Activated CD4-positive, alpha-beta T cell treated with anti-CD3 and anti-CD28 coated beads, Interleukin-2, Interleukin-4, amounts not matched to agents 100 ng/mL and 50 ng/mL, durations not matched to agents 16 hours and 8 hours (primary cell): ENCODE measurements at regions not wholly inside any gene's neighbourhood (a gene's known extent, or its start where the extent isn't known, plus 50 kb on each side); places are given as distances from the start of the nearest gene placed in this dataset.
"Not testable (repeated sequence)": the region's sequence is repeated elsewhere in the genome, so short reads cannot be mapped to it uniquely, and the experiment has no call there.

Experiments used
- DNase-seq: peaks from one replicate; pipeline ENCODE4 v3.0.0-alpha.2; 2020; ENCODE audit warnings: low spot score

DNA sequence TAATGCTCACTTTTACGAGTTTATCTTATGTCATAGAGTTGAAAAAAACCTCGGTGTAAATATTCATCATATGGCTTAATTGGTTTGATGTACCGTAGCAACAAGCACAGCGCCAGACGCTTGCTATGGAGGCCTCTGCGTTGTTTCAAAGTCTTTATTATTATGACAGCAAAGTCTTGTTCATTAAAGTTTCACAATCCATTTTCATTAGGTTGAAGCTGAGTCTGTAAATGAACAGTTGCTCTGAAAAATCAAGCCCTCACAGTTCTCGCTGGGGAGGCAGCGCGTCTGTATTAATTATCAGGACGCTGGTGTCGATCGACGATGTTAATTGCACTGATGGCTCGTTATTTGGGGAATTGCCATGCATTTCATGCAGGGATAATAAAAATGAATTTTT lies 185.6 kb downstream of the INSC start:
- no peak for DNase-seq

DNA sequence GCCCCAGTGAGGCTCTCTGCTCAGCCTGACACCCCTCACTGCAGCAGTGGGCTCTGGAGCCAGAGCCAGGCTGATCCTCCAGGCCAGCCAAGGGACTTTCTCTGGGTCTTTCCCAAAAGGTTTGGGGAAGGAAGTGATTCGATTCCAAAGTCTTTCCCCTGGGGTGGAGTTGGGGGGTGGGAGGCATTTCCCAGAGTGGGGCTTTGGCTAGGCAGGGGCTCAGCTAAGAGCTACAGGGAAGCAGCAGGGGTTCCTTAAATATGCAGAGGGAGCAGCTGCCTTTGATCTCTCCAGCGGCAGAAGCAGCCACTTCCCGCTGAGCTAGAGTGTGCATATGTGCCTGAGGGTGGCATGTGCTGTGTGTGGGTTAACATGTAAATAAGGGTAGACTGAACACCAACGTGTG lies 192.9 kb downstream of the INSC start:
- DNase-seq, result no peak

DNA sequence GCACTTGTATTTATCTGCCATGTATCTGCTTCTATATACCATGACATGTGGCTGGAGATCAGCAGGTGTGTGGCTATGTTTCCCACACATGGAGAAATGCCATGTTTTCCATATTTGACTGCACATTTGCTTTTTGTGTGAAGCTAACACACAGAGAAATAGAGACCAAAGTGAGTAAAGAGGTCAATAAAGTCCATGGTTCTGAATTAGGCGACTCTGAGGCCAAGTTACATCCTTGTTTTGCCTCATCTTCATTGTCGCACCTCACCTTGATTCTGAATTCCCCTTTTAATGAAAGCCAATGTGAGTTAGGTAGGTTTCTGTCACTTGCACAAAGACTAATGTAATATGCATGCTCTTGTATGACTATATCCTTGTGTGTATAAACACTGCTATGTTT lies 194.1 kb downstream of the INSC start:
- no peak for DNase-seq

DNA sequence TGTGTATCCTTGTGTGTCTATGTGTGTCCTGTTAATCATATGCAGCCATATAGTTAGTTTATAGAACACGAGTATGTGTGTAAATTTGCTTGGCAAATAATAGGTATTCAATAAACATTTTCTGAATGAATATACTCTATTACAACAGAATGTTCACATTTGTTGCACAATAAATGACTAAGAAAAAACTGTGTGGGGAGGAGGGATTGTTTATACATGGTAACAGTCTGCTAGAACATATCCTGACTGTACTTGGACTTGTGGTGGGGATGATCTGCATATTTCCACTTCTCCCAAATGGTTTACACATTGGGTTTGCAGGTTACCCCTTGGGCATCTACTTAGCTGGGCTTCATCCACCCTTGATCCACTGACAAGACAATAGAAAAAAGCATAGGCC lies 194.6 kb downstream of the INSC start:
- DNase-seq, result no peak

DNA sequence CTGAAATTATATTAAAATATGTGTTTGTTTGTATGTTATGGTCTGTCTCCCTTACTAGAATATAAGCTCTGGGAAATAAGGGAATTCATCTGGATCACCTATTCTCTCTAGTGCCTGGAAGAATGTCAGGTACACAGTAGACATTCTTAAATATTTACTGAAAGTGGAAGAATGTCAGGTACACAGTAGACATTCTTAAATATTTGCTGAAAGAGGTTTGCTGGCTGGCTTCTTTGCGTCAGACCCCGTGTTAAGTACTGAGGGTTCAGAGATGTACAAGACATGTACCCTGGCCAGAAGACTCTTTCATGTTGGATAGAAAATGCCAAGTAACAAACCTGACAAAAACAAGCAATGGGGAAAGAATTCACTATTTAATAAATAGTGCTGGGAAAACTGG lies 199.1 kb downstream of the INSC start:
- no peak for DNase-seq

DNA sequence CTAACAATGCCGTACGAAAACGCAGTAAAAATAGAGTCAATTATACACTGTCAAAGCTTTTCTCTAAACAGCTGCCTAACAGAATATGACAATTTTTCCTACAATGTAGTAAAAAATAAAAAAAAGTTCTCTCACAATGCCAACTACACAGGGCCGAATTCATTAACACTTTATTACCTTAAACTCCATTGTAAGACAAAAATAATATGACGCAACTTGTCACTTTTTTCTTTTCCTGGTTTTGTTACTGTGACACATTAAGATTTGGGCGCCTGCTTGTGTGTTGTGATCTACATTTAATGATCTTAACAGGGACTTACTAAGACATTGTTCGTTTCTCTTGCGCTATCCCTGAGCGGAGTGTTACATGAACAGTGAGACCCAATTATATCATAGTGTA lies 204.1 kb downstream of the INSC start:
- DNase-seq, result no peak

DNA sequence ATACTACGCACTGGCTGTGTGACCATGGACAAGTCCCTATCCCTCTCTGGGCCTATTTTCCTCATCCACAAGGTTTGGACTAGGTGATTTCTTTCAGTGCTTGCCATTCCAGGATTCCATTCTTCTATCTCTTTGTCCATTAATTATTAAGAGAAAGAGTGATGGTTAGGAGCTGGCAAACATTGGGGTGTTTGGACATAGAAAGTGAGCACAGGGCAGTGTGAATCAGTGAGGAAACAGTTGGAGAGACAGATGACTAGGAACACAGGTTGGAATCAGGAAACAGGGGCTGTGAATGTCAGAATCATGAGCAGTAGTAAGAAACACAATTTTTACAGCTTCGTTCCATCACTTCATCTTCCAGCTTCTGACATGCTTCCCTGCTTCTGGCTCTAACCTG lies 211.8 kb downstream of the INSC start:
- no peak for DNase-seq

DNA sequence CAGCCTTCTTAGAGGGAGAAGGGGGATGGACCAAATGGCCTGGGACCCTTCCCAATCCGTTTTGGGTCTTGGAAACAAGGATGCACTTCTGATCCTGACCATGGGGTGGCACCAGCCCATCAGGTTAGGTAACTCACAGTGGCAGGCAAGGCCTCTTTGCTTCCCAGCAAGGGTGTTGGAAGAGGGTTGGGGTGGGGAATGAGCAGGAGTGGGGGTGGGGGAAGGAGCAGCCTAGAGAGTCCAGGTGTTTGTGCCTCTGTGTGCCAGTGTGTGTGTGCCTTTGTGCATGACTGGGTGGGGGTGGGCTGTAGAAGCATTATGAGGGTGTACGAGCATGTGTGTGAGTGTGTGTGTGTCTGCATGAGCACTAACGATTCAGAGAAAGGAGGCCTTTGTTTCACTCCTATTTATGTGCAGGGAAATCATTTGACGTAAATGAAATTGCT lies 213.1 kb downstream of the INSC start:
- DNase-seq, result no peak

DNA sequence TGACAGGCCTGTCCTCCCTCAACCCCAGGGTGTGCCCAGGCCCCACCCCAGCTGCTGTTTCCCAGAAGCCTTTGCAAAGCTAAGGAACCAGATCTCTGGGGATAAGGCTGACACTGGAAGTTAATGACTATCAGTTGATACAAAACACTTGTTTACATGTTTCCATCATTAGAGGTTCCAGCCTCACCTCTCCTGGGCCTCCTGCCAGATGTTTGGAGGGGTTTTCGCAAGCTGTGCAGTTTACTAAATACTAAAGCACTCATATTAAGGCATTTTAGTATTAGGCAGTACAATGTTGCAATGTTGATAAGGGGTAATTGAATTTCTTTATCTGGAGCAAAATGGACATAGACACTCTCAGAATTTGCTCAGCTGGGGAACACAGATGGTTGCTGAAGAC lies 218.7 kb downstream of the INSC start:
- no peak for DNase-seq

DNA sequence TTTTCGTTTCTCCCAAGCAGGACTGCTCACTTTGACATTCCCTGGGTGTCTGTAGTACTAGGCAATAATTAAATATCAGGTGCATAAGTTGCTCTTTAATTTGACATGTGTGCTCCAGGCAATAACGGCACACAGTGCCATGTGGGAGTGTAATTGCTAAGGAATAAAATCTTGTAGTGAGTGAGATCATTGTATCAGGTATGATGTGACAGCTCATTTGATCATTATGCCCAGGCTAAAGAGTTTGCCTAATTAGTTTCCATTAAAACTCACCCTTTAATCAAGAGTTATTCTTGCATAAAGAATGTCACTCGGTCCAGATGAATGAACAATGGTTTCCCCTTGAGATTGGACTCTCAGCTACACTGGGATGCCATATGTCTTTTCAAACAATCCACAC lies 220.0 kb downstream of the INSC start:
- no peak for DNase-seq

DNA sequence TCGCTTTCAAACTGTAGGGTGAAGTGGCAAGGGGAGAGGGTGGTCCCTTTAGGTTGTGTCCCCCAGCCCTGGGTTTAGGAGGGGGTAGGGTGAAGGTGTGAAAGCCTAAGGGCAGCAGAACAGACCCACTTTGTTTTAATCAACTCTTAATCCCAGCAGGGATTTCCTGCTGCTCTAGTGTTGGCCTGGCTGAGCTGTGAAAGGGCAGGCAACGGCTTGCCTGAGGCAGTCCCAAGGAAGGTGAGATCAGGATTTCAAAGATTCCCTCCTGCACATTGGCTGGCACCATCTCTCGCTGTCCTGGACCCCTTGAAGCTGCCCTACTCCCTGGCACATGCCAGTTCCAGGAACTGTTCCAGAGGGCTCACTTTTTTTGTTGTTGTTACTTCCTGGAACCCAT lies 221.3 kb downstream of the INSC start:
- no peak for DNase-seq

DNA sequence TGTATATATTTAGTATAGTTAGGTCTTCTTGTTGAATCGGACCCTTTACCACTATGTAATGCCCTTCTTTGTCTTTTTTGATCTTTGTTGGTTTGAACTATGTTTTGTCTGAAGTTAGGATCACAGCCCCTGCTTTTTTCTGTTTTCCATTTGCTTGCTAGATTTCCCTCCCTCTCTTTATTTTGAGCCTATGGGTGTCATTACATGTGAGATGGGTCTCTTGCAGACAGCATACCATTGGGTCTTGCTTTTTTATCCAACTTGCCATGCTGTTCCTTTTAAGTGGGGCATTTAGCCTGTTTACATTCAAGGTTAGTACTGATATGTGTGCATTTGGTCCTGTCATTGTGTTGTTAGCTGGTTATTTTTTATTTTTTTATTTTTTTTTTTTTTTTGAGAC lies 224.6 kb downstream of the INSC start:
- no peak for DNase-seq

DNA sequence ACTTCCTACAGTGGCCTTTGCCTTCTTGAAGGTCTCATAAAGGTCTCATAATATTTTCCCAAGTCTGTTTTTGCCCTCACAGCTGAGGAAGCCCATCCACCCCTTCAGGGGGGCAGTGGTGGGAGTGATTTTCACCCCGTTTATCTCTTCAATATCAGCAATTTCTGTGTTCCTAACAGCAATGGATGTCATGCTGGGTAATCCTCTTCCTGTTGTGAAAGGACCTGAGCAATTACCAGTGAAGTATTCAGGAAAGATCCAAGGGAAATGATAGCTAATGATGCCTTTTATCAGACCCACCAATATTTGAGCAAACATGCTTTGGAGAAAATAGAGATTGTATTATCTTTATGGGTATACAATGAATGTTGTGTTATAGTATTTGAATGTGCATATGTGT lies 226.9 kb downstream of the INSC start:
- DNase-seq, result no peak

DNA sequence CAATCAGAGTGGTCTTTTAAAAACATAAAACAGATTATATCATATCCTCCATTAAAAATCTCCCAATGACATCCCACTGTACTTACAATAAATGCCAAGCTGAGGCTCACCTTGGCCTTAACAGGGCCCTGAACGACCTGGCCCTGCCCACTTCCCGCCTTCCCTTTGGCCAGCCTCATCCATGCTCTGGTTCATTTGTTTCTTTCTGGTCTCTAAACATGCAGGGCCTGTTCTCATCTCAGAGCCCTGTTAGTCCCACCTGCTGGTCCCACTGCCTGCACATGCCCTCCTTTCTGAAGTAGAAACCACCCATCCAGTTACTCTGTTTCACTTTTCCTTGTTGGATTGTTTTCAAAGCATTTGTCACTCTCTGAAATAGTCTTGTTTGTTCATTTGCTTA lies 227.4 kb downstream of the INSC start:
- DNase-seq, result no peak

DNA sequence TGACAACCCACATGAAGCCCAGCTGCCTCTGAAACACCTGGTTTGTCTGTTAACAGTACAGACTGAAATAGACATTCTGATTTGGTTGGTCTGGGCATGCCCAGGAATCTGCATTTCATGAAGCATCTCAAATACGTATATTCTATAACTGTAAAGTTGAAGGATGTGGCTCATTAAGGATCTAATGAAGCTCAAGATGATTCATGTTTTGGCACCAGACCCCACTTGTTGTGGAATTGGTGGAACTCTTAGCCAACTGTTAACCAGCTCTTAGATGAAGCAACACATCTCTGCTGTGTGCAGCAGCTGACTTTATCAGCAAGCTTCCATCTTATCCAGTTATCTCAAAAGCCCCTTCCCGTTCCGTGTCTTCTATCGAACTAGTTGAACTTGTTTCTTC lies 232.2 kb downstream of the INSC start:
- no peak for DNase-seq

DNA sequence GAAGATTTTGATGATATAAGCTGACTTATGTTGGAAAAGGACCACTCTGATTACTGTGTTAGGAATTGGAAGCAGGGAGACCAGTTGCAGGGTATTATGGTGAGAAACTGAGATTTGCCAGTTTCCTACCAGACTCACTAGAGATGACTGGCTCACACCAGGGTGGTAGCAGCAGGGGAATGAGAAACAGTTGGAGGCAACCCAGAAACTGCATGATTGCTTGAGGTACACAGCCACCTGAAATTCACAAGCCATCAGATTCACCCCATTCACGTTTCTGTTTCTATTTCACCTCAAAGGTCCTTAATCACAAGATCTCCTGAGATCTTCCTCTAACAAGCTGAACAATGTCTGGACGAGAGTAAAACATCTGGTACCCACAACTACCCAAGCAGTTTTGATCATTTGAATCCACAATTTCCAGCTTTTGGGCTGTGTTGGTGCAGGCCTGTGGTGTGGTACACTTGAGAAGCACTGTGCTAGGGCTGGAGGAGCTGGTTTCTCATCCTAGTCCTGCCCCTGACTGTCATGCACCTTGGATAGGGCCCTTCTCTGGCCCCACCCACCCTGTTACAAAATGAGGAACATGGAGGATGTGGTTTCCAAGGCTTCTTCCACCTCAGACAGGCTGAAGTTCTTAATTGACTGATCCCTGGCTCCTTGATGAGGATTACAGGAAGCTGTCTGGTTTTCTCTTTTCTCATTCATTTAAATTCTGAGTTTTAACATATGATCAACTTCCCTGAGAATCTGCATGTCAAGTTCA lies 233.4 kb downstream of the INSC start:
- no peak for DNase-seq

DNA sequence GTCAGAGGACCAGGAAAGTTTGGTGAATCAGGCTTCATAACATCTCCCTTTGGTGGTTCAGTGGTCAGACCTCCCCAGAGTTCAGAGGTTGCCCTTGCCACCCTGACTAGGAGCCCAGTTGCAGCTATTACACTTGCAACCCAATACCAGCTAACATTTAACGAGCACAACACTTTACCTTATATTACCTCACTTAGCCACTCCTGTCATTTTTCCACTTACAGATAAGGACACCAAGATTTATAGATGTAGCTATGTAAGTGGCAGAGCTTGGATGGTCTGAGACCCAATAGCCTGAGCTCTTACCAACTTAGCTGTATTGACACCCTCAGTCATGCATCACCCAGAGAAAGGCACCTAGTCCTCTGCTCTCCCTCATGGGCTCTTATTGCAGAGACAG lies 234.7 kb downstream of the INSC start:
- no peak for DNase-seq

DNA sequence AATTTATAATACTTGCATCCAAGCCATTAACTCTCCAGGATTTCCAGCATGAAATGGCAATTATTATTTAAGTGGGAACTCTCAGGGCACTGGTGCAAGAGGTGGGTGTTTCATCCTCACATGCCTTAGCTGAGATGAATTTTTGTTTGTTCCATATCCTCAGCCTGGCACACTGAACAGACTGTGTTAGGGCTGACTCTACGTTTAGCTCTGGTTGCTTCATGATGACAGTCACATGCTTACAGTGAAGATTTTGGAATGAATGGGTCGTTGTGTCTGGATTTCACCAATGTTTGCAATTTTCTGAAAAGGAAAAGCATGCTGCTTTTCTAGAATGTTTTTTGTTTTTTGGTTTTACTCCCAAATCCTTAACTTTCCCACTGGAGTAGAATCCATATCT lies 246.6 kb downstream of the INSC start:
- no peak for DNase-seq

DNA sequence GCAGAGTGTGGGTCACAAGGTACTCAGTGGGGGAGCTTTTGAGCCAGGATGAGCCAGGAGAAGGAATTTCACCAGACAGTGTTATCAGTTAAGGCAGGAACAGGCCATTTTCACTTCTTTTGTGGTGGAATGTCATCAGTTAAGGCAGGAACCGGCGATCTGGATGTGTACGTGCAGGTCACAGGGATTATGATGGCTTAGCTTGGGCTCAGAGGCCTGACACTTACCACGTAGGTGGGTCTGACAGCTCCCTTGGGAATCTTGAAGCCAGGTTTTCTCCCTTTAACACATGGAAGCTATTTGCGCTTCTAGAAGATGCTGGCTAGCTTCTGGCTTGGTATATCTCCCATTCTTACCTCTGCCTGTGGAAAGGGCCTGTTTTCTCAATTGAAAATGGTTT lies 250.6 kb downstream of the INSC start:
- not testable (repeated sequence) for DNase-seq

DNA sequence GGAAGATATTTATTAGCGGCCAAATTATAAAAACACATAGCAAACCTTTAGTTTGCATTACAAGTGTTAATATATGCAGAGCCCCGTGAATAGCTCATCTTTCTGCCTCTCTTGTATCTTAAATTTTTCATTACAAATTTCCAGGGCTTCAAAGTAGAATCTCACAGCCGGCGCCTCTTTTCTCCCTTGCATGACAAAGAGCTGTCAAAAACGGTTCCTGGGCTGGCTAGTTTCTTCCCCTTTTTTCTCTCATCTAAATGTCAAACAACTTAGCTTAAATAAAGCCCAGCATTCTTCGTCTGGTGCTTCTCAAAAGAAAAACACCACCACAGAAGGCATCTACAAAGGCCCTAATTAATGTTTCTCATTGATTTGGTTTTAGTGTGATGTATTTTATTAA lies 253.0 kb downstream of the INSC start:
- no peak for DNase-seq

DNA sequence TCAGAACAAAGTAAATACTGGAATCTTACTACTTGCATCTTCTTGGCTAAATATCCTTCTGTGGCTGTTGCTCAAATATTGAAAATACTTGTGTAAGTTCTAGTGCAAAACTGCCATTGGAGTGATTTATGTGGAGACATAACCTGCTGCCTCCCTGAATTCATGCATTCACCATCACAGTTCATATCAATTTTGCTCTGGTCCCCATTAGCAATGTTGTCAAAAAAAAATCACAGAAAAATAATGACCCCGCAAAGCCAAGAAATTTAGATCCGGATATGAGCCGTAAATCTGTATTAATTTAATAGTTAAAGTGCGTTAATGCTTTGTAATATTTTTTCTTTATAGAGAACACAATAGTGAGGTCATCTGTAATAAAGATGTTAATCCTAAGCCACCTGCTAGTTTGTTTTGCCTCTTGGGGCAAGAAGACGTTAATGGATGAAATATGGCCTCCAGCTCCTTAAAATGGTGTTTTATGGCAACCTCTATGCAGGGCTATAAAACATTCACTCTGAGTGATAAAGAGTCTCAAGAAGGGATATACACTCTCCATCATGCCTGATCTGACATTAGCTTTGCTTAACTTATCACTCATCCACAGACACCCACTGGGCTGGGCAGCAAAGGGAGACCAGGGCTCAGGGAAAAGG lies 255.9 kb downstream of the INSC start:
- no peak for DNase-seq

DNA sequence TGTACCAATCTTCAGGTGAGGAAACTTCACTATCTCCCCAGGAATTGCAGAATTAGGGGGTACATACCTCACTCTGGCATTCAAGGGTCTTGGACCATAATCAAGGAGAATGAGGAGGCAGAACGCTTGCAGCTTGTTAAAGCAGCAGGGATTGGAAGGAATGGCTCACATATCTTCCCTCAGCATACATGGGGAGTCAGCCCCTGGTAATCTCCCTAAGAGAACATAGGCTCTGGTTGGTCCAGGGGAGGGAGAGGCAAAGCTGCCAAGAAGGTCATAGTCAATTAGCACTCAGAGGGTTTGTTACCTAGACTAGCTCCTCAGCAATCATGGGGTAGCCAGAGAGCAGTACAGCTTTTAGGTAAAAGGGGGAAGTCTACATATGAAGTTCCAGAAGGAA lies 256.8 kb downstream of the INSC start:
- DNase-seq, result no peak

DNA sequence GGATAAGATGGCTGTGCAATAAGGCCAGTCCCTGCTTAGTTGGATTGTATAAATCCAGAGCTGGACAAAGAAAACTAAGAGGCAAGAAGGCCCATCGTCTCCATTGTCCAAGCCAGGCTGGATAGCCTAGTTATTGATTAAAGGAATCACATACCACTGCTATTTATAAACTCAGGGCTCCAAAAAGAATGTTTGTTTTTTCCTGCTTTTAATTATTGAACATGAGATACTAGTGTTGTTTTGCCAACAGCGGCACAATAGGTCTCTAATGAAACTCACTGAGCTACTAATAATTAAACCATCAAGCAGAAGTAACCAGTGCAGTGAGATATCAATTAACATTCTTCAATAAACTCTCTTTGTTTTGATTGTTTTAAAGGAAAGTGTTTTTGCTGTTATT lies 259.7 kb downstream of the INSC start:
- no peak for DNase-seq

DNA sequence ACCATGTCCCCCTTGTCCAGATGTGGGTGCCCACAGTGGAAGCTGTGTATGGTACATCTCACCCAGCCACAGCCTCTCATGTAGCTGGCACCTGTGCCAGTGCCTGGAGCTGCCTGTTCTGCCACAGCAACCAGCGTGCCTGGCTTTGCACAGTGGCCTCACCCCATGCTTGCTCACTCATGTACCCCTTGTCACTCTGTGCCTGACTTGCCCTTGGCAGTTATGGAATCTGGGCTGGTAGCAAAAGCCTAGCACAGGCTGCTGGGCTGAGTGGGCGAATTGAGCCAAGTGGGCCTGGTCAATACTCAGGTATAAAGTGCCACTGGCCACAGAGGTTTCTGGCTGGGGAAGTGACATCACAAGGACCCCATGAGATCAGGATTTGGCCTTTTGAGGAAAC lies 264.2 kb downstream of the INSC start:
- no peak for DNase-seq
